Colonic mucosa (tissue), 4 donors: ENCODE measurements at regions not wholly inside any gene's neighbourhood (a gene's known extent, or its start where the extent isn't known, plus 50 kb on each side); places are given as distances from the start of the nearest gene placed in this dataset.

Source experiments
- DNase-seq: peaks from one replicate; pipeline ENCODE4 v3.0.0-alpha.2; 2020
- H3K27ac ChIP-seq: fragments of 200-600 bp; one replicate; pipeline ENCODE4 v1.8.0; 2021
- H3K27me3 ChIP-seq: fragments of 200-600 bp; one replicate; pipeline ENCODE4 v1.8.0; 2021
- H3K36me3 ChIP-seq: fragments of 200-600 bp; one replicate; pipeline ENCODE4 v1.8.0; 2021
- H3K4me1 ChIP-seq: fragments of 200-600 bp; one replicate; pipeline ENCODE4 v1.8.0; 2021; ENCODE audit warnings: mild to moderate bottlenecking
- H3K4me3 ChIP-seq: fragments of 200-600 bp; one replicate; pipeline ENCODE4 v1.8.0; 2021
- H3K9ac ChIP-seq, 2 donors: one replicate each; pipeline ENCODE4 v1.7.0; 2013; ENCODE audit warnings: control low read depth in 2 of 2, low read depth in 2 of 2, low read length in 2 of 2
- H3K9me3 ChIP-seq: fragments of 200-600 bp; one replicate; pipeline ENCODE4 v1.8.0; 2021
- CTCF ChIP-seq: fragments of 200-600 bp; IDR thresholded peaks from one replicate; pipeline ENCODE4 v1.8.0; 2022; ENCODE audit warnings: antibody characterized with exemption, mild to moderate bottlenecking
- intact Hi-C: fragments of 100-400 bp; cut with DNase I; formaldehyde crosslinking; loops from one replicate; pipeline ENCODE4 v1.14.1; 2022
- donor health status: healthy.
- donor health status: DM: no; HTN: no; CAD: no.
- donor health status: DM: no; HTN: no; CAD: no.

- no peak for TF ChIP-seq CTCF
- no peak for DNase-seq
- H3K4me1 ChIP-seq = no peaks in the 10 kb centered on the region
Observed at GRCh38 chr10:132477398-132478340, 59.9 kb upstream of the INPP5A start.

GRCh38 chr10:132478341-132479023 lies 59.1 kb upstream of the INPP5A start:
- H3K4me3 ChIP-seq = no peak overlapping the region
- H3K27ac ChIP-seq = no peak overlapping the region

More at GRCh38 chr10:132477398-132478340, 59.9 kb upstream of the INPP5A start:
- Histone ChIP-seq H3K9ac (no peak overlapping the region), H3K36me3 (no peaks in the 10 kb centered on the region), H3K4me3 (no peak overlapping the region), H3K27ac (no peak overlapping the region), H3K27me3 (no peaks in the 10 kb centered on the region), H3K9me3 (no peaks in the 10 kb centered on the region)
- intact Hi-C loops = no loop called here

GRCh38 chr10:132479024-132479602 lies 58.5 kb upstream of the INPP5A start:
- intact Hi-C loops = no loop called here
- H3K36me3 ChIP-seq = no peaks in the 10 kb centered on the region
- H3K27ac ChIP-seq = no peak overlapping the region
- no peak overlapping the region for H3K9ac ChIP-seq
- H3K4me1 ChIP-seq = no peaks in the 10 kb centered on the region
- H3K27me3 ChIP-seq = no peaks in the 10 kb centered on the region
- DNase-seq = no peak
- TF ChIP-seq CTCF = no peak
- H3K9me3 ChIP-seq = no peaks in the 10 kb centered on the region
- no peak overlapping the region for H3K4me3 ChIP-seq

More at GRCh38 chr10:132478341-132479023, 59.1 kb upstream of the INPP5A start:
- Histone ChIP-seq H3K9me3 (no peaks in the 10 kb centered on the region), H3K4me1 (no peaks in the 10 kb centered on the region), H3K36me3 (no peaks in the 10 kb centered on the region), H3K9ac (no peak overlapping the region), H3K27me3 (no peaks in the 10 kb centered on the region)
- no peak for TF ChIP-seq CTCF
- intact Hi-C loops = no loop called here
- DNase-seq = no peak

GRCh38 chr10:132479603-132480221 lies 57.9 kb upstream of the INPP5A start:
- H3K4me1 ChIP-seq = no peaks in the 10 kb centered on the region

More at GRCh38 chr10:132479603-132480221, 57.9 kb upstream of the INPP5A start:
- no peak for TF ChIP-seq CTCF
- intact Hi-C loops = no loop called here
- no peak for DNase-seq
- no peaks in the 10 kb centered on the region for H3K9me3 ChIP-seq
- no peak overlapping the region for H3K27ac ChIP-seq
- no peaks in the 10 kb centered on the region for H3K27me3 ChIP-seq
- H3K9ac ChIP-seq = no peak overlapping the region
- no peaks in the 10 kb centered on the region for H3K36me3 ChIP-seq
- H3K4me3 ChIP-seq = no peak overlapping the region
